Glomerular visceral epithelial cell (primary cell): ENCODE measurements at regions not wholly inside any gene's neighbourhood (a gene's known extent, or its start where the extent isn't known, plus 50 kb on each side); places are given as distances from the start of the nearest gene placed in this dataset.
"Not testable (repeated sequence)": the region's sequence is repeated elsewhere in the genome, so short reads cannot be mapped to it uniquely, and the experiment has no call there.

ENCODE experiments used
- DNase-seq: peaks from one replicate; pipeline ENCODE4 v3.0.0-alpha.2; 2016; ENCODE audit errors: extremely low spot score

DNA sequence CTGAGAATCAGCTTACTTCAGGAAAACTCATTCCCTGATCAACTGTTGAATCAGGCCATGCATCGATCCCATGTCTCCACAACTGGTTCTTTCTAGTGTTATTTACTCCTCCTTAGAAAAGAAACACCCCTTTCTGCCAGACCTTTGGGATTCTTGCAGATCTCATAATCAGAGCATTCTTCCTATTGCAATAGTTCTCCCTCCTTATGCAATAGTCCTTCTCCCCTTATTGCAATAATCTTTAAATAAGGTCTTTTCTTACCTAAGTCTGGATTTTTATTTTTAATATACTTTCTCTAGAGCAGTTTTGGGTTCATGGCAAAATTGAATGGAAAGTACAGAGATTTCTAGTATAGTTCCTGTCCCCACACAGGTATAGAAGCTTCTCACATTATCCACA, 141.9 kb upstream of the SGO1 start:
- DNase-seq, result no peak

DNA sequence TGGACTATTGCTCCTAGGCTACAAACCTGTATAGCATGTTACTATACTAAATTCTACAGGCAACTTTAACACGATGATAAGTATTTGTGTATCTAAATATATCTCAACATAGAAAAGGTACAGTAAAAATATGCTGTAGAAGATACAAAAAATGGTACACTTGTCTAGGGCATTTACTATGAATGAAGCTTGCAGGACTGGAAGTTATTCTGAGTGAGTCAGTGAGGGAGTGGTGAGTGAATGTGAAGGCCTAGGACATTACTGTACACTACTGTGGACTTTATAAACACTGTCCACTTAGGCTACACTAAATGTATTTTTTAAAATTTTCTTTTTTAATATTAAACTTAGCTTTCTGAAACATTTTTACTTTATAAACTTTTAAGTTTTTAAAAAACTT, 140.5 kb upstream of the SGO1 start:
- DNase-seq, result no peak

DNA sequence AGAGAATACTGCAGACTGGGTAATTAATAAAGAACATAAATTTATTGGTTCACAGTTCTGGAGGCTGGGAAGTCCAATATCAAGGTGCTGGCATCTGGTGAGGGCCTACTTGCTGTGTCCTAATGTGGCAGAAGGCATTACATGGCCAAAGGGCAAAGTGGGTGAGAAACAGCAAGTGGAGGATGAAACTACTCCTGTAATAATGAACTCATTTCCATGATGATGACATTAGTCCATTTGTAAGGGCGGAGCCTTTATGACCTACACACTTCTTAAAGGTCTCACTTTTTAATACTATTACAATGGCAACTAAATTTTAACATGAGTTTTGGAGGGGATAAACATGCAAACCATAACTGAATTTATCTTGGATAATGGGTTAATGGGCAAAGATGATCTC, 139.6 kb upstream of the SGO1 start:
- no peak for DNase-seq

DNA sequence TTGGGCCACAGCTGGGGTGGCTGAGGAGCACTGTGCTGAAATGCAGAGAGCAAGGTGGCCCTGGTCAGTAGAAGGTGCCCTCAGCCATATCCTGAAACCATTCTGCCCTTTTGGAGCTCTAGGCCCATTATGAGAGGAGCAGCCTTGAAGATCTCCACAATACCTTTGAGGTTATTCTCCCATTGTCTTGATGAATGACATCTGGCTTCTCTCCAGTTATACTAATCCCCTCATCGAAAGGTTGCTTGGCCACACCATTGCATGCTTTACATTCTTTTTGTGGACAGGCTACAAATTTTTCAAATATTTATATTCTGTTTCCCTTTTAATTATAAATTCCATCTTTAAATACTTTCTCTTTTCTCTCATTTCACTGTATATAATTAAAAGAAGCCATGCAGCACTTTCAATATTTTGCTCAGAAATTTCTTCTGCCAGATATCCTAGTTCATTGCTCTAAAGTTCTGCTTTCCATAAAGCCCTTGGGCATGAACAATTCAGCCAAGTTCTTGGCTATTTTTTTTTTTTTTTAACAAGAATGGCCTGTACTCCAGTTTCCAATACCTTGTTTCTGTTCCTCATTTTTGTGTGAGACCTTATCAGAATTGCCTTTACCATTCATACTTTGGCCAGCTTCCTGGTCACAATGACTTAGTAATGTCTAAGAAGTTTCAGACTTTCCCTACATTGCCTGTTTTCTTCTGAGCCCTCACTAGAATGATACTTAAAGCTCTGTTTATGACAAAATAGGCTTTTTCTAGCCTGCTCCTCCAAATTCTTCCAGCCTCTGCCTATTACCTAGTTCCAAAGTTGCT, 138.9 kb upstream of the SGO1 start:
- peak; percentile 1 for DNase-seq

DNA sequence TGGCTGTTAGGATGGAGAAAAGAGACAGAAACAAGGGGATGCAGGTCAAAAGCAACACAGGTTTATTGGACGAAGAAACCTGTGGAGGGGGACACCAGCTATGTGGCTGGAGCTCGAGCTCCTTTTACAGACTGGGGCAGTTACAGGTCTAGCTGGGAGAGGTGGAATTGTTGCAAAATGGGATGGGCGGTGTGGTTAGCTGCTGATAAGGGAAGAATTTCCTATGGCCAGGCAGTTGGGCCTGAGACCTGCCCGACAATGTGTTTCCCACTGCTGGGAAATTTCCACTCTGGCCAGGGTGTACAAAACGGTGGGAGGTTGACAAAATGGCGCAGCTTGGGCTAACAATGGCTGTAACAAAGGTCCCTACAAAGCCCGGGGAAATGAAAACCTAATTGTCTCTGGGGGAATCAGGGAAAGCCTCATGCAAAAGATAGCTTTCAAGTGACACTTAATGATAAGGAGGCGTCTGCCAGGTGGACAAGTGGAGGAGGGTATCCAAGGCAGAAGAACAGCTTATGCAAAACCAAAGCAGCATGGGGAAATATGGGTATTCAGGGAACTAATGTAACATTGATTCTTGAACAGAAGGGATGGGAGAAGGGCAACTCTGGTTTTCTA, 137.4 kb upstream of the SGO1 start:
- DNase-seq, result no peak

DNA sequence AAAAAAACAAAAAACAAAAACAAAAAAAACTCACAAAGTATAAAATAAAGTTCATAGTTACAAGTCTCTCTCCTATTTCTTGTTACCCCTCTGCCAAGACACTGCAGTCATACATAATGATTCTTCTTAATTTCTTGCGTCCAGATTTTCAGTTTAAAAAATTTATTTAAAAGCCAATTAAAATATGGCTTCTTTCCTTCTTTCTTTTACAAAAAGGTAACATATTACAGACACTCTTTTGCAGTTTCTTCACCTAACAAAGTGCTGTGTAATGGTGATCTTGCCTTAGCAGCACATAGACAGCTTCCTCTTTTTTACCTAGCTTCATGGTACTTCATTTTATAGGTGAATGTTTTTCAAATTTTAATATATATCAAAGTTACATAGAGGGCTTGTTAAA, 136.1 kb upstream of the SGO1 start:
- DNase-seq, result no peak

DNA sequence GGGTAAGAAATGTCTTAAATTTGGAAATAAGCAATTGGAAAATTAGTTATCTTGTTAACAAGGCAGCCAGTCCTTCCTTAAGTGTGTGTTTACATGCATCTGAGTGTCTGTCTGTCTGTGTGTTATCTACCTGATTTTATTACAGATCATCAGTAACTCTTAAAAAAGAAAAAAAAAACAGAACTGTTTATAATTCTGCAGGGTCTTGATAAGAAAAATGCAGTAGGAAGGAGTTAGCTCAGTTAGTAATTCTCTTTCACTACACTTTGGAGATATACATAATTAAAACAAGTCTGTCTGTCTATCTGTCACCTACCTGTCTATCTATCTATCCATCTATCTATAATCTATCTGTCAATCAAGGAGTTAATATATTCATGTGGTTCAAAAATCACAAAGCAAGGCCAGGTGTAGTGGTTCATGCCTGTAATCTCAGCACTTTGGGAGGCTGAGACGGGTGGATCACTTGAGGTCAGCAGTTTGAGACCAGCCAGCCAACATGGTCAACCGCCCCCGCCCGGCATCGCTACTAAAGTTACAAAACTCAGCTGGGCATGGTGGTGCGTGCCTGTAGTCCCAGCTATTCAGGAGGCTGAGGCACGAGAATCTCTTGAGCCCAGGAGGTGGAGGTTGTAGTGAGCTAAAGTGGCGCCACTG, 135.5 kb upstream of the SGO1 start:
- DNase-seq, result no peak

DNA sequence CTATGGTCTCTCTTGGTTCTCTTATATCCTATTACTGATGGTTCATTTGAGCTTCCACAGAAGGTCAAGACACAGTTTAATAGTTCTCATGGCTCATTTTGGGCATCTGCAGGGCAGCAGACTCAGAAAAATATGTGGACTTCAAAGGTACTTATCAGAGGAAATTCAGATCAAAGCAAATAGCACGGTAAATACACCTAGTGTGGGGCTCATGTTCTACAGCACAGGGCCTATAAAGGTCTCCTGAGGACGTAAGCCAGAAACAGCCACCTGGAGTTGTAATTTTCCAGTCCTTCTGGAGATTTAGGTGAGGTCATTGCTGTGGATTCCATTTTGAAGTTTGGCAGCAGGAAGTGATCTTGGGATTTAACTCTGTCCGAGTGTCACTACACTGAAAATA, 134.5 kb upstream of the SGO1 start:
- DNase-seq, result no peak

DNA sequence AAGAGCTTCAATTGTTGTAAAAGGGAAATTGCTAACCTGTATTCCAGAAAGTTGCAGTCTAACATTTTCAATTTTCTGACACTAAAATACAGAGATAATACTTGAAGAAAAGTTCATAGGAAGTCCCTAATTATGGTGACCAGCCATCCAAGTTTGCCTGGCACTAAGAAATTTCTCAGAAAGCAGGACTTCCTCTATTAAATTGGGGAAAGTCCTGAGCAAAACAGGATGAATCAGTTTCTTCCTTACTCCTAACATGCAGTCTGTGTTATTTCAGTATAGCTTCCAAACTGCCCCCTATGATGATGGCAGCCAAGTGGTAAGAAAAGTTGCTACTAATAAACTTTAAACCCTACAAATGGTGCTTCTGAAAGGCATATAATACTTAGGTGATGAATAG, 133.5 kb upstream of the SGO1 start:
- no peak for DNase-seq

DNA sequence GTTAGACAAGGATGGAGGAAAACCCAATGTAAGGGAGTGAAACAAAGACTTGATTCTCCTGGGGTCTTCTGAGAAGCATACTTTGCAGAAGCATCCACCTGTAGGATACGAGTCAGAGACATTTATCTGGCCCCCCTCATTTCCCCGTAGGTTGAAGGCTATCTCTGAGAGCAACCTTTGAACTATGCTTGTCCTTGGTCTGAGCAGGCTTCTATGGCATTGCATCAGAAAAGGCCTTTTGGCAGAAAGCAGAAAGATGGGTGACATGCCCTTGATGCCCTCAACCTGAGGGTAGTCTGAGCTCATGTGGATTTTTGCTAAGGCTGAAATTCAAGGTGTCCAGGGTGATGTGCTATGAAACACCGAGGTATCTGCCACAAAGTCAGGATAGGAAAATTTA, 131.6 kb upstream of the SGO1 start:
- DNase-seq, result no peak

DNA sequence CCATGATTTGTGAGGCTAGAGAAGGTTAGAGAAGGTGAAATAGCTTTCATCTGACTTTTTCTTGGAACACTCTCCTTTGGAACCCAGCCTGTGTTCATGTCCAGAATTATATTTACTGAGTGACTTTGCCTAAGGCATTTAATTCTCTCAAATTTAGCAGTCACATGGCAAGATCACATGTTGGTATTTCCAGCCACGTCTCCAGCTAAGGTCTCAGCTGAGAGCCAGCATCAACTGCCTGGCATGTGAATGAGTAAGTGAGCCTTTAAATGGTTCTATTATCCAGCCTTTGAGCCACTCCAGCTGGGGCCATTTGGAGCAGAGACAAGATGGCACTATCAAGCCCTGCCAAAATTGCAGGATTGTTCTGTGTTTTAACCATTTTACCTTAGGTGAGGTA, 130.2 kb upstream of the SGO1 start:
- DNase-seq, result no peak

DNA sequence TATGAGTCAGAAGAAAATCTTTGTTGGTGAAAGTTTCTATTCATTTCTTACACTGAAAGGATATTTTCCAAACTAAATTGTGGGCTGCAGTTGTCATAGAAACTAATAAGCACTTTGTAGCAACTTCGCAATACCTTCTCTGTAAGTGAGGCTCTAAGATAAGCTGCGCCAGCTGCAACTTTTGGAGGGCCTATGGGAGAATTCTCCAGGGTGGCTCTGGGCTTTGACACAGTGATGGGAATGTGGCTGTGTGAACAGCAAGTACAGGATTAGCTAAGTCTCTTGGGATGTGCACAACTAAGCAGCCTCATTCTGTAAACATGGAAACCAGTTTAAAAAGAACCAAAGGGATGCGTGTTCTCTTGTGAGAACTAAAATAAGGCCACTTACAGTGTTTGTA, 124.6 kb upstream of the SGO1 start:
- DNase-seq, result no peak

DNA sequence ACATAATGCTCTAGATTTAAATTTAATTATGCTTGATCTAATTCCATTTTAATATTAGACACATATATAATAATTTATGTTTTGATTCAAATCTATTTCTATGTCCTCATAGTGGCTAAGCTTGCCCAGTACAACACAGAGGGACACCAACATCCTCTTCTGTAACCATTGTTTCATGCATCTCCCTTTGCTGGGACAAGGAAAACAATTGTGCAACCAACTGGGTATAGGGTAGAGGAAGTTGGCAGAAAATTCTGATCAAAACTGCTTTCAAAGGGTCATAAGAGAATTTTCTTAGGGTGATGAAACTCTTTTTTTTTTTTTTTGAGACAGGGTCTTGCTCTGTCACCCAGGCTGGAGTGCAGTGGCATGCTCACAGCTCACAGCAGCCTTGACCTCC, 121.4 kb upstream of the SGO1 start:
- no peak for DNase-seq

DNA sequence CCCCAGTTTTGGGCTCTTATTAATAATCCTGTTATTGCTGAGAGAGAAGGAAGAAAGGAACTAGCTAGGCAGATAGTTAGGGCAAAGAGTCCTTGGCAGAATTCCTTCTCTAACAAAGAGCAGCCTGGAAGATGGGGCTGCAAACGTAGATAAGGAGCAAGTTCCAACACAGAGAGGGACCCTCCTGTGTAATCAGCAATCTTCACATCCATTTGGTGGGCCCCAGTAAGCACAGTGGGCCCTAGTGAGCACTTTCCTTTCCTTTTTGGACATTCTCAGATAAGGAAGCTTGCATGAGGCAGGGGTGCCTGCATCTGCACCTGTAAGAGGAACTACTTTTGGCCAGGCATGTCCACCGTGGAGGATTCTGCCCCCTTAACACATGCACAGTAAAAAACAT, 119.6 kb upstream of the SGO1 start:
- DNase-seq, result no peak

DNA sequence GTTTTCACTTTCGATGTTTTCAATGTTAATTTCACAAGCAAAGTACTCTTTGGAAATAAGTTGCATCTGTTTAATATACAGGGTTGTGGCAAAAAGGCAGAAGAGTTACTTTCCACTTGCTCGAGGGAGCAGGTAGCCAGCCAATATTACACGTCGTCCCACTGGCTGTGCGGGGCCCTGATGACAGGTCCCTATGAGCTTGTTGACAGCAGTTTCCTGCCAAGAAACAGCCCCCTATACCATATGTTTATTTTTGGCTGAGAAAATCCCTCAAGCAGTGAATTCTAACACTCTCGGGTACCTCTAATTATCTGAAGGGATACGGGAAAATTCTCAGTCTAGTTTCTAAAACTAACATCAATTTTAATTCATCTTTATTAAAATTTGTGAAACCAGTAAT, 116.8 kb upstream of the SGO1 start:
- DNase-seq, result no peak

DNA sequence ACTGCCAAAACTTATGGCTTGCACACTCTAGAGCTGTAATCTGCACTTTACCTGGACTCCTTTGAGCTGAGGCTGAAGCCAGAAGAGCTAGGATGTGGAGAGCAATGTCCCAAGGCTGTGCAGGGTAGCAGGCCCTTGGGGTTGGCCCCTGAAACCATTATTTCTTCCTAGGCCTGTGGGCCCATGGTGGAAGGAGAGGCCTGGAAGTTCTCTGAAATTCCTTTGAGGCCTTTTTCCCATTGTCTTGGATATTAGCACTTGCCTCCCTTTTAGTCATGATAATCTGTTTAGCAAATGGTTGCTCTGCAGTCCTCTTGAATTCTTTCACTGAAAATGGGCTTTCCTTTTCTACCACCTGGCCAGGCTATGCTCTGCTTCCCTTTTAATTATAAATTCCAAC, 102.0 kb upstream of the SGO1 start:
- DNase-seq, result no peak

DNA sequence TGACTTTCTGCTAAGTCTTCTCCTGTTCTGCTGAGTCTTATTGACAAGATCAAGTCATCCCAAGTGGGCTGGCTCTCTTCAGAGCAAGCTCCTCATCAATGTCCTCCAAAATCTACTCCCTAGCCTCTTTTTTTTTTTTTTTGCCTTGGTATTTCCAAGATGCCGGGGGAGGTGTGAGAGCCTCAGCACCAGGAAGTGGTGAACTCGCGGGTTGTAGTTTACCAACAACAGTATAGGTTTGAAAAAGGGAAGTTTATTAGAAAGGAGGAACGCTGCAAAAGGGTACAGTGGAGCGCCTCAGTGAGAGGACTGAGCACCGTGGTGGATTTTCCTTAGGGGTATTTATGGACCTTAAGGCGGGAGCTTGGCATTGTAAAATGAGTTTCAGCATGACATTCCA, 94.3 kb upstream of the SGO1 start:
- no peak for DNase-seq

DNA sequence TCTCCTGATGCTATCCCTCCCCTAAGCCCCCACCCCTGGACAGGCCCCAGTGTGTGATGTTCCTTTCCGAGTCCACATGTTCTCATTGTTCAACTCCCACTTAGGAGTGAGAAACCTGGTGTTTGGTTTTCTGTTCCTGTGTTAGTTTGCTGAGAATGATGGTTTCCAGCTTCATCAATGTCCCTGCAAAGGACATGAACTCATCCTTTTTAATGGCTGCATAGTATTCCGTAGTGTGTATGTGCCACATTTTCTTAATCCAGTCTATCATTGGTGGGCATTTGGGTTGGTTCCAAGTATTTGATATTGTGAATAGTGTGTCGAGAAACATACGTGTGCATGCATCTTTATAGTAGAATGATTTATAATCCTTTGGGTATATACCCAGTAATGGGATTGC, 80.0 kb upstream of the SGO1 start:
- not testable (repeated sequence) for DNase-seq

DNA sequence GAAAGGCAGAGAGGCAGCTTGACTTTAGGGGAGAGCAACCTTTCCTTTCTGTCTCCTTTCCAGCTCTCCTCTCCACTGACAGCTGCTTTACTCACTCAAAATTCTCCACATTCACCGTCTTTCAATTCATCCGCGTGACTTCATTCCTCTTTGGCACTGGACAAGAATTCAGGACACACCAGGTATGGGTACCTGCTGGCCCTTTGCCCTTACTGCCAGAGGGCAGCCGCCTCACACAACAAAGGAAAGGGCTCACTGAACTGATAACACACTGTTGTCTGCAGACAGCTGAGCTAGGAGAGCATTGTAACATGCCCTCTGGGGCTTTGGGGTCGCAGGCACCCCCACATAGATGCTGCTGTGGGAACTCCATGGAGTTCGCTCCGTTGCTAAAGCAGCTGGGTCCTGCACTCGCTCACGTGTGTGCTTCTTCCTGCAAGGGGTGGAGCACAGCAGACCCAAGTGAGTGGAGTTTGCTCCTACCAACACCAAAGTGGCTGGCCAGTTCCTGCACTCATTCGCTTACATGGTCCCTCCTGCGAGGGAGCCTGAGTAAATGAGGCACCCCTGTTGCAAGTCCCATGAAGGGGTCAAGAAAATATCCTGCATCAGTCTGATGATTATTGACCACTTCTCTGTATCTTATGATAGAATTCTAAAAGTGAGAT, 79.0 kb upstream of the SGO1 start:
- DNase-seq, result no peak

DNA sequence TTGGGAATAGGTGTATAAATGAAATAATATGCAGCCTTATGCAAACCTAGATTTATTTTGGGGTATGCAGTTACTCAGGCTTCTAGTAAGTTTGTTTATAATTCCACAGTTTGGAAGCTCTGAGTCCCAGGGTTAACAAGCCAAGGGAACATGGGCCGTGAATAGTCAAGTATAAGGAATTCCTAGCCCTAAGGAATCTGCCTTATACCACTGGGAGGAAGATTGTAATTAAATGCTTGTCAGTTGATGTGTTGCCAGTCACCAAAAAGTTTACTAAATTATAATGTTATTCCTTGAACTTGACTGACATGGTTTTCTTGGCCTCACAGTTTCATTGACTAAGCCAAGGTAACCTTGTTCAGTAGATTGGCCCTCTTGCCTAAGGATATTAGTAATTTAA, 72.4 kb upstream of the SGO1 start:
- no peak for DNase-seq

DNA sequence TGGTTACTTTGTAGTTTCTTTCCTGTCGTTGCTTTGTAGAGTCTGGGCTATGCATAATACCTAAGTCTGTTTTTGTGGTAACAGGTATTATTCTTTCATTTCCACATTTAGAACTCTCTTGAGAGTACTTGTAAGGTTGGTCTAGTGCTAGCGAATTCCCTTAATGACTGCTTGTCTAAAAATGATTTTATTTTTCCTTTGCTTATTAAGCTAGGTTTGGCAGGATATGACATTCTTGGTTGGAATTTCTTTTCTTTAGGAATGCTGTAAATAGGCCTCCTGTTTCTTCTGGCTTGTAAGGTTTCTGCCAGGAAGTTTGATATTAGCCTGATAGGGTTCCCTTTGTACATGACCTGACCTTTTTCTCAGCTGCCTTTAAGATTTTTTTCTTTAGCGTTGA, 70.1 kb upstream of the SGO1 start:
- no peak for DNase-seq

DNA sequence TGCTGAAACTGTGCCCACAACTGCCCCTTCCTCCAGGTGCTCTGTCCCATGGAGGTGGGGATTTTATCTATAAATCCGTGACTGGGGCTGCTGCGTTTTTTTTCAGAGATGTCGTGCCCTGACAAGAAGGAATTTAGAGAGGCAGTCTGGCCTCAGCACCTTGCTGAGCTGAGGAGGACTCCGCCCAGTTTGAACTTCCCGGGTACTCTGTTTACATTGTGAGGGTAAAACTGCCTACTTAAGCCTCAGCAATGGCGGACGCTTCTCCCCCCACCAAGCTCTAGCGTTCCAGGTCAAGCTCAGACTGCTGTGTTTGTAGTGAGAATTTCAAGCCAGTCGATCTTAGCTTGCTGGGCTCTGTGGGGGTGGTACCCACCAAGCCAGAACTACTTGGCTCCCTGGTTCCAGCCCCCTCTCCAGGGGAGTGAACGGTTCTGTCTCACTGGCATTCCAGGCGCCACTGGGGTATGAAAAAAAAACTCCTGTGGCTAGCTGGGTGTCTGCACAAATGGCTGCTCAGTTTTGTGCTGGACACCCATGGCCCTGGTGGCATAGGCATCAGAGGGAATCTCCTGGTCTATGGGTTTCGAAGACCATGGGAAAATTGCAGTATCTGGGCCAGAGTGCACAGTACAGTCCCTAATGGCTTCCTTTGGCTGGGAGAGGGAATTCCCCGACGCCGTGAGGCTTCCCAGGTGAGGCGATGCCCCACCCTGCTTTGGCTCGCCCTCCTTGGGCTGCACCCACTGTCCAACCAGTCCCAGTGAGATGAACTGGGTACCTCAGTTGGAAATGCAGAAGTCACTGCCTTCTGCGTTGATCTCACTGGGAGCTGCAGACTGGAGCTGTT, 68.5 kb upstream of the SGO1 start:
- DNase-seq, result no peak
